GM19452 (cell line): ENCODE measurements at regions not wholly inside any gene's neighbourhood (a gene's known extent, or its start where the extent isn't known, plus 50 kb on each side); places are given as distances from the start of the nearest gene placed in this dataset.

Experiments
- ATAC-seq: cut with Tn5 transposase; IDR thresholded peaks from one replicate; pipeline ENCODE4 v1.9.1; 2021; ENCODE audit not compliant: unreplicated experiment

GRCh38 chr13:99893567-99893966 lies 78.0 kb downstream of the ZIC5 start:
- ATAC-seq = no peak

- ATAC-seq = no peak
Observed at GRCh38 chr13:99892866-99893504, 78.6 kb downstream of the ZIC5 start.

GRCh38 chr13:99892196-99892613 lies 79.4 kb downstream of the ZIC5 start:
- ATAC-seq = no peak

GRCh38 chr13:99886706-99887105 lies 84.9 kb downstream of the ZIC5 start:
- no peak for ATAC-seq

- ATAC-seq = no peak
Observed at GRCh38 chr13:99884913-99885312, 86.7 kb downstream of the ZIC5 start.

- ATAC-seq = no peak
Observed at GRCh38 chr13:99883805-99884204, 87.8 kb downstream of the ZIC5 start.

GRCh38 chr13:99878921-99879610 lies 92.5 kb downstream of the ZIC5 start:
- ATAC-seq = no peak

- ATAC-seq = no peak
Observed at GRCh38 chr13:99876651-99877050, 94.9 kb downstream of the ZIC5 start.

GRCh38 chr13:99875391-99875790 lies 96.2 kb downstream of the ZIC5 start:
- no peak for ATAC-seq

GRCh38 chr13:99873832-99874430 lies 97.6 kb downstream of the ZIC5 start:
- ATAC-seq = no peak

GRCh38 chr13:99873141-99873540 lies 98.4 kb downstream of the ZIC5 start:
- no peak for ATAC-seq

GRCh38 chr13:99871249-99871898 lies 100.2 kb downstream of the ZIC5 start:
- ATAC-seq = no peak

- ATAC-seq = no peak
Observed at GRCh38 chr13:99870541-99870940, 101.0 kb downstream of the ZIC5 start.

GRCh38 chr13:99869830-99870229 lies 101.7 kb downstream of the ZIC5 start:
- ATAC-seq = no peak

GRCh38 chr13:99868767-99869166 lies 102.8 kb downstream of the ZIC5 start:
- no peak for ATAC-seq

GRCh38 chr13:99867535-99868257 lies 103.9 kb downstream of the ZIC5 start:
- no peak for ATAC-seq

- no peak for ATAC-seq
Observed at GRCh38 chr13:99866781-99867180, 104.8 kb downstream of the ZIC5 start.

GRCh38 chr13:99865420-99865930 lies 106.1 kb downstream of the ZIC5 start:
- ATAC-seq = no peak

GRCh38 chr13:99864627-99864990 lies 107.0 kb downstream of the ZIC5 start:
- ATAC-seq = no peak

- no peak for ATAC-seq
Observed at GRCh38 chr13:99863789-99864626, 107.6 kb downstream of the ZIC5 start.
